ENCODE measurements at regions not wholly inside any gene's neighbourhood (a gene's known extent, or its start where the extent isn't known, plus 50 kb on each side); places are given as distances from the start of the nearest gene placed in this dataset.

- DNase-seq = no peak
Observed at GRCh38 chr9:90948156-90948555, 146.5 kb downstream of the SYK start.

DNA sequence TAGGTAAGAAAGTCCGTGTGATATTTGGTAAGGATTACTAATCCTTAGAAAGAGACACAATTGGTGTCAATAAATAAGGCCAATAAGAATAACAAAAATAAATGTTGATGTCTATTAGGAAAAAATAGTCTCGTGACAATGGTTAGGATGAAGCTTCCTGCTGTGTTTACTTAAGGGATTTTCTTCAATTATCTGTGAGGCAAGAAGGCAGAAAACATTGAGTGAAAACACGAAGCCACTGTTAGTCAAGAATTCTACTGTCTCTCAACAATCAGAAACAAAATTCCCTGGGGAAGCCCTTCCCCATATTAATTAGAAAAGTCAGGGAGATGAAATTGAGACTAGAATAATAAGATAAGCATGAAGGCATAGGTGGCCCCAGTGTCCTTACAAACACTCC is 149.0 kb downstream of the SYK start:
- DNase-seq = peak; percentile 27

DNA sequence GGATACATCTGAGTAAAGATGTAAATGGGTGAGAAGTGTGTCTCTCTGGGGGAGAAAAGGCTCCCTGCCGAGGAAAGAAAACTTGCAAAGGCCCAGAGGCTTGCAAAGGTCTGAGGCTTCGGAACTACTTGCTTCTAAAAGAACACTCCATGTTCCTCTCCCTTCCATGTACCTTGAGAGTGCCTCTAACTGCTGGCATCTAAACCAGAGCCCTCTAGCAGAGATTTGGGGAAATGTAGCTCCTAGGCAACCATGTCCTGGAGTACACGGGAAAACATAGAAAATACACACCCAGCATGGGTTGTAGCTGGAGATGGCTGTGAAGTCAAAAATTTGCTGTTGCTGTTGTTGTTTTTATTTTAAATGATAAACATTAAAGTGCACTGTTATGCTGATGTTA is 151.6 kb downstream of the SYK start:
- DNase-seq = no peak

GRCh38 chr9:90953805-90954204 is 152.2 kb downstream of the SYK start:
- no peak for DNase-seq

GRCh38 chr9:90956026-90956810 is 154.6 kb downstream of the SYK start:
- DNase-seq = no peak

GRCh38 chr9:90958328-90958727 is 156.7 kb downstream of the SYK start:
- no peak for DNase-seq

- DNase-seq = no peak
Observed at GRCh38 chr9:90960941-90961340, 159.3 kb downstream of the SYK start.

GRCh38 chr9:90961375-90961774 is 159.8 kb downstream of the SYK start:
- no peak for DNase-seq

- DNase-seq = peak; percentile 94
Observed at GRCh38 chr9:90964101-90965020, 162.7 kb downstream of the SYK start.

- DNase-seq = peak; percentile 16
Observed at GRCh38 chr9:90965226-90966030, 163.8 kb downstream of the SYK start.

DNA sequence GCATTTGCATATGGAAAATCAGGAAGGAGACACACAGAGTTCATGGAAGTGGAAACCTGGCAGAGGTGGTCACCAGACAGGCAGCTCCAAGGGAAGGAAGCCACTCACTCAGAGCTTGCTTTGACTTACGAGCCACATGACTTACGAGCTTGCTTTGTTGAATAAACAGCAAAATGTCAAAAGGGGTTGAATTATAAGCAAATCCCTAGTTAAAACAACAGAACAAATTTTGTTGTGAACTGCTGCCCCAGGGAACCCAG is 164.3 kb downstream of the SYK start:
- DNase-seq = no peak

- DNase-seq = no peak
Observed at GRCh38 chr9:90966480-90967144, 165.0 kb downstream of the SYK start.

- DNase-seq = no peak
Observed at GRCh38 chr9:90967145-90967538, 165.5 kb downstream of the SYK start.

GRCh38 chr9:90969021-90969675 is 167.5 kb downstream of the SYK start:
- peak; percentile 66 for DNase-seq

GRCh38 chr9:90970608-90971007 is 169.0 kb downstream of the SYK start:
- no peak for DNase-seq

GRCh38 chr9:90972057-90972456 is 170.4 kb downstream of the SYK start:
- no peak for DNase-seq

- DNase-seq = no peak
Observed at GRCh38 chr9:90974016-90974415, 172.4 kb downstream of the SYK start.

DNA sequence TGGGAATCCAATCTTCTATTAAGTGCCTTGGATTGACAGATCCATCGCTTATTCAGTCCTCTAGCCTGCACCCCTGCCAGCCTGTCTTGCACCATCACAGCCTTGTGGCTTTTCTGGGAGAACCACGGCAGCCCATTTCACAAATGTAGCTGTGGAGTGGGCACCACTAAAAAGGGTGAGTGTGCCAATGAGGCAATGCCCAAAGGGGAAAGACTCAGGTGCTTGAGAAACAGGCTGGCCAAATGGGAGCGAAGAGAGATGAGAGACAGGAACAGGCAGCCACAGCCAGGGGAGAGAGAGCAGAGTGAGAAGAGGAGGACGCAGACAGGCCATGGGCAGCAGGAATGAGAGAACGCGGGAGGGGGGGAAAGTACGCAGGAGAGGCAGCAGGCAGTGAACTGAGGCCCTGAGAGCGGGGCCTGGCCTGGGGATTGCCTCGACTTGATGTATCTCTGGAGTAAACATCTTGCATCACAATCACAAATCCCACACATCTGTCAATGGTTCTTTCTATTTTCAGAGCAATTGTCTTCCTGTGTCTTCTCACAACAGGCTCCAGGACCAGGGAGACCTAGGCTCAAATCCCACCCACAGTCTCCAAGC is 173.1 kb downstream of the SYK start:
- no peak for DNase-seq

GRCh38 chr9:90975781-90976538 is 174.3 kb downstream of the SYK start:
- DNase-seq = no peak

- no peak for DNase-seq
Observed at GRCh38 chr9:90979138-90979551, 177.5 kb downstream of the SYK start.

- DNase-seq = no peak
Observed at GRCh38 chr9:90979639-90980038, 178.0 kb downstream of the SYK start.

Data from DMS53 (cell line).